Gastroesophageal sphincter (tissue), 4 donors: ENCODE measurements at regions not wholly inside any gene's neighbourhood (a gene's known extent, or its start where the extent isn't known, plus 50 kb on each side); places are given as distances from the start of the nearest gene placed in this dataset.

Experiments
- ATAC-seq: fragments of 150-250 bp; one replicate; pipeline ENCODE4 v1.9.1; 2016; ENCODE audit warnings: mild to moderate bottlenecking, moderate library complexity
- H3K27ac ChIP-seq, 4 donors: fragments of 200-600 bp; sonication (generic) in 3 of 4; 1 replicate in 3 of 4; 2 replicates in 1 of 4; pipeline ENCODE4 v1.5.1; 2016 to 2019
- H3K27me3 ChIP-seq: fragments of 200-600 bp; sonication (generic); one replicate; pipeline ENCODE4 v1.5.1; 2019
- H3K36me3 ChIP-seq, 2 donors: fragments of 200-600 bp; sonication (generic); one replicate each; pipeline ENCODE4 v1.5.1; 2019; ENCODE audit warnings: control low read depth in 1 of 2
- H3K4me1 ChIP-seq, 3 donors: fragments of 200-600 bp; sonication (generic); 1 replicate in 2 of 3; 2 replicates in 1 of 3; pipeline ENCODE4 v1.5.1; 2016 to 2019; ENCODE audit warnings: control low read depth in 2 of 3
- H3K4me3 ChIP-seq, 2 donors: fragments of 200-600 bp; sonication (generic); one replicate each; pipeline ENCODE4 v1.5.1; 2019; ENCODE audit warnings: mild to moderate bottlenecking in 1 of 2, moderate library complexity in 1 of 2
- H3K9me3 ChIP-seq, 3 donors: fragments of 200-600 bp; sonication (generic); one replicate each; pipeline ENCODE4 v1.5.1; 2017 to 2019; ENCODE audit warnings: control low read depth in 2 of 3
- EP300 ChIP-seq: sonication (generic); formaldehyde crosslinking; IDR thresholded peaks from one replicate; pipeline ENCODE4 v1.6.1; 2017; ENCODE audit warnings: antibody characterized with exemption, mild to moderate bottlenecking
- POLR2A ChIP-seq, 2 donors: fragments of 450-650 bp; IDR thresholded peaks; one replicate each; pipeline ENCODE4 v1.6.1; 2017; ENCODE audit warnings: antibody characterized with exemption in 2 of 2, mild to moderate bottlenecking in 2 of 2, moderate library complexity in 1 of 2
- POLR2AphosphoS5 ChIP-seq: sonication (generic); formaldehyde crosslinking; IDR thresholded peaks from one replicate; pipeline ENCODE4 v1.6.1; 2017; ENCODE audit warnings: antibody characterized with exemption
- WGBS, 2 donors: methylation state at CpG; one replicate each; pipeline ENCODE4 v1.1.5; 2018; ENCODE audit warnings: low coverage in 1 of 2; 5-methylcytosine and 5-hydroxymethylcytosine counted together
- small RNA-seq, 4 donors: library from RNA; depleted of rRNA; stranded (forward); fragments of <200 nt; gene quantifications; one replicate each; pipeline ENCODE3, GENCODE V24; 2016
- TF ChIP-seq, protein P1 (sequence below), 4 experiments: fragments of 200-600 bp in 2 of 4; fragments of 450-650 bp in 2 of 4; sonication (generic) in 1 of 4; IDR thresholded peaks; one replicate each; pipeline ENCODE4 v1.5.1; 2017 to 2019; ENCODE audit warnings: antibody characterized with exemption in 4 of 4, mild to moderate bottlenecking in 2 of 4, moderate library complexity in 2 of 4

DNA sequence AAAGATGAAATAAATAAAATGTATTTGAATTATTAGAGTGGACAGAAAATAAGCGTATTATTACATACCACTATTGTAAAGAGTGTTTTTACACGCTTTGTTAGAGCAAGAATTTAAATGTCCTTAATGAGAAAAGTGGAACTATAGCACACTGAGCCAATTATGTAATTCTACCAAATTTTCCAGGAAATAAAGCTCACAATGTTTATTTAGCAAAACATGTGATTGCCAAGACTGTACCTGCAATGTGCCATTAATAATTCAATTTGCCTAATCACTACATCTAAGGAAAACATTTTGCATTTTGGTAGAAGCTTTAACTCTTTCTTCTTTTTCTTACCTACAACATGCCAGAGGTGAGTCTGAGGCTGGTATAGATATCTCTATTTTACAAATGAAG, 58.7 kb upstream of the PHACTR1 start:
- ATAC-seq = no peak
- 92 to 93% methylated on average over 2 of the region's 2 CpGs for WGBS, 2 donors
- Histone ChIP-seq H3K27me3 (peaks cover 16% of the 10 kb centered on the region), H3K9me3 (no peaks in the 10 kb centered on the region), H3K36me3 (no peaks in the 10 kb centered on the region), H3K27ac (no peak overlapping the region), H3K4me3 (no peak overlapping the region), H3K4me1 (no peaks in the 10 kb centered on the region)
- TF ChIP-seq POLR2A (IDR thresholded peaks at IDR 0.05) = no peak
- no peak for TF ChIP-seq EP300
- no peak for TF ChIP-seq POLR2AphosphoS5
- TF ChIP-seq, protein P1, sequence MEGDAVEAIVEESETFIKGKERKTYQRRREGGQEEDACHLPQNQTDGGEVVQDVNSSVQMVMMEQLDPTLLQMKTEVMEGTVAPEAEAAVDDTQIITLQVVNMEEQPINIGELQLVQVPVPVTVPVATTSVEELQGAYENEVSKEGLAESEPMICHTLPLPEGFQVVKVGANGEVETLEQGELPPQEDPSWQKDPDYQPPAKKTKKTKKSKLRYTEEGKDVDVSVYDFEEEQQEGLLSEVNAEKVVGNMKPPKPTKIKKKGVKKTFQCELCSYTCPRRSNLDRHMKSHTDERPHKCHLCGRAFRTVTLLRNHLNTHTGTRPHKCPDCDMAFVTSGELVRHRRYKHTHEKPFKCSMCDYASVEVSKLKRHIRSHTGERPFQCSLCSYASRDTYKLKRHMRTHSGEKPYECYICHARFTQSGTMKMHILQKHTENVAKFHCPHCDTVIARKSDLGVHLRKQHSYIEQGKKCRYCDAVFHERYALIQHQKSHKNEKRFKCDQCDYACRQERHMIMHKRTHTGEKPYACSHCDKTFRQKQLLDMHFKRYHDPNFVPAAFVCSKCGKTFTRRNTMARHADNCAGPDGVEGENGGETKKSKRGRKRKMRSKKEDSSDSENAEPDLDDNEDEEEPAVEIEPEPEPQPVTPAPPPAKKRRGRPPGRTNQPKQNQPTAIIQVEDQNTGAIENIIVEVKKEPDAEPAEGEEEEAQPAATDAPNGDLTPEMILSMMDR (IDR thresholded peaks at IDR 0.05) = no peak

GRCh38 chr6:12661432-12662089, 55.0 kb upstream of the PHACTR1 start:
- ATAC-seq = no peak
- WGBS, 2 donors = 66 to 75% methylated on average over 4 to 8 of the region's 10 CpGs
- Histone ChIP-seq H3K36me3 (no peaks in the 10 kb centered on the region), H3K9me3 (no peaks in the 10 kb centered on the region), H3K4me1 (no peaks in the 10 kb centered on the region), H3K27ac (no peak overlapping the region), H3K4me3 (no peak overlapping the region), H3K27me3 (peaks cover 16% of the 10 kb centered on the region)
- no peak for TF ChIP-seq EP300

Small RNAs in the stretch of these regions (small RNA-seq; reads per million reads assigned to genes)
- 0 reads per million in 4 donors for gene RN7SKP293
